ENCODE measurements at regions not wholly inside any gene's neighbourhood (a gene's known extent, or its start where the extent isn't known, plus 50 kb on each side); places are given as distances from the start of the nearest gene placed in this dataset.

DNA sequence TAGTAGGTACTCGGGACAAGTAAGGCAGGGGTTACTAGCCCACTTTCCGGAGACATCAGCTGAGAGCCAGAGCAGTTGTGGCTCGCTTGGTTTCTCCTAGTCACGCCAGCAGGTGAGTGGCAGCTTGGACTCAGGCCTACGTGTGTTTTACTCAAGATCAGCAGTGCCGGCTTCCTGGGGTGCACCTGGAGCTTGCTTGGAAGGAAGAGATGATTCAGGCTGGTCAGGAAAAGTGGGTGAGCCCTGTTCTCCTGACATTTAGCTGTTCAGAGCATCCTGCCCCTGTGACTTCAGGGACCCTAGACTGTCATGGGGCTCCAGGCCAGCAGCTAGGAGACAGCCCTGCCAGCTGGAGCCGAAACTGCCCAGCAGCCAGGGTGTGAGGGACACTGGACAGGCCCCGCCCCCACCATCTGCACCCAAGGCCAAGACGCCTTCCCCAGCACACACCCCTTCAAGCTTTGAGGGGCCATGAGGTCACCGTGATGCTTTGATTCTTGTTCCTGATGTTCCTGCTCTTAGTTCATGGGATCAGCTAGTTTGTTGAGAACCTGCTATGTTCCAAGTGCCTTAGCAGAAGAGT, 238.0 kb upstream of the CIBAR2 start (continued):
- TF ChIP-seq ZNF574 (CRISPR knock-in tag; IDR thresholded peaks at IDR 0.05) (no peak), ZFP41 (CRISPR knock-in tag; IDR thresholded peaks at IDR 0.05; ENCODE audit: borderline replicate concordance) (no peak)

DNA sequence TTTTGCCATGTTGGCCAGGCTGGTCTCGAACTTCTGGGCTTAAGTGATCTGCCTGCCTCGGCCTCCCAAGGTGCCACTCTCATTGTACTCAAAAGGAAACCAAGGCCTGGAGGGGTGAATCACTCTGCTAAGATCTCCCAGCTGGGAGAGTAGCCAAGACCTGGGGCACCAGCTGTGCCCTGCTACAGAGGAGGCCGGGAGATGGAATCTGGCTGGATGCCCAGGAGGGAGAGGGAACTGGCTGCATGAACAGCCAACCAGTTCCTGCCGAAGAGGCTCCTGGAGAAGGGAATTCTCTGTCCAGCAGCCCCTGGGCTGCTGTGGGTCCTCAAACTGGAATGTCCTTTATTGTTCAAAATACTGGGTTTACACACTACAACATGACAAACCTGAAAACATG, 238.7 kb upstream of the CIBAR2 start:
- no peak for FAIRE-seq
- intact Hi-C loops (cut with micrococcal nuclease; ENCODE audit: unreplicated experiment) (no loop called here), in situ Hi-C loops (cut with HindIII; ENCODE audit: extremely low pct_ligation_motif_present, low pct_unique_long_range_greater_than_20kb) (no loop called here)
- BruUV-seq (replicated peaks) = no TSS peak
- CTCF ChIA-PET (ENCODE audit: low intra/inter-chr PET ratio, low total read pairs) = no interaction called here
- Histone ChIP-seq H3K27me3 (ENCODE audit: control insufficient read depth in 1 of 2, insufficient read depth in 2 of 2, low read length in 2 of 2) (no peaks in the 10 kb centered on the region; a peak in 1 of 5 replicates), H3K79me2 (ENCODE audit: insufficient read depth, low read length) (no peaks in the 10 kb centered on the region), H3K27ac (ENCODE audit: extremely low read length, insufficient read depth, low read length) (no peak overlapping the region), H3K4me2 (ENCODE audit: low read depth, low read length) (no peak overlapping the region), H3K4me1 (ENCODE audit: insufficient read depth, low read length) (peaks cover 8% of the 10 kb centered on the region), H3K4me3 (replicated peaks in 1 of 3; ENCODE audit: insufficient read depth in 1 of 3, low read depth in 2 of 3, low read length in 3 of 3) (no peak overlapping the region), H4K20me1 (ENCODE audit: insufficient read depth, low read length) (peaks cover 5% of the 10 kb centered on the region; the same call in 1 of the 2 replicates), H2AFZ (ENCODE audit: low read length) (no peak overlapping the region), H3K9ac (ENCODE audit: insufficient read depth, low read depth, low read length) (no peak overlapping the region), H3K9me3 (ENCODE audit: low read length) (no peaks in the 10 kb centered on the region), H3K36me3 (replicated peaks in 1 of 2; ENCODE audit: control insufficient read depth in 1 of 2, insufficient read depth in 2 of 2, low read length in 2 of 2) (no peaks in the 10 kb centered on the region)
- POLR2A ChIA-PET = no interaction called here
- ATAC-seq = no peak
- DNase-seq (ENCODE audit: low spot score) = no peak
- 44% methylated on average over 4 of the region's 4 CpGs for WGBS (ENCODE audit: low lambda C conversion rate)
- no peak for TF ChIP-seq ZNF382 (CRISPR knock-in tag; IDR thresholded peaks at IDR 0.05; ENCODE audit: borderline replicate concordance)
- TF ChIP-seq ZNF724P (CRISPR knock-in tag; IDR thresholded peaks at IDR 0.05; ENCODE audit: borderline replicate concordance) = no peak
- TF ChIP-seq SMARCC2 (IDR thresholded peaks at IDR 0.05) = no peak
- TF ChIP-seq, protein P1, sequence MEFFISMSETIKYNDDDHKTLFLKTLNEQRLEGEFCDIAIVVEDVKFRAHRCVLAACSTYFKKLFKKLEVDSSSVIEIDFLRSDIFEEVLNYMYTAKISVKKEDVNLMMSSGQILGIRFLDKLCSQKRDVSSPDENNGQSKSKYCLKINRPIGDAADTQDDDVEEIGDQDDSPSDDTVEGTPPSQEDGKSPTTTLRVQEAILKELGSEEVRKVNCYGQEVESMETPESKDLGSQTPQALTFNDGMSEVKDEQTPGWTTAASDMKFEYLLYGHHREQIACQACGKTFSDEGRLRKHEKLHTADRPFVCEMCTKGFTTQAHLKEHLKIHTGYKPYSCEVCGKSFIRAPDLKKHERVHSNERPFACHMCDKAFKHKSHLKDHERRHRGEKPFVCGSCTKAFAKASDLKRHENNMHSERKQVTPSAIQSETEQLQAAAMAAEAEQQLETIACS (CRISPR knock-in tag; IDR thresholded peaks at IDR 0.05) = no peak
- TF ChIP-seq HDAC2 (CRISPR knock-in tag; IDR thresholded peaks at IDR 0.05) = no peak
- no peak for TF ChIP-seq FOXP1 (IDR thresholded peaks at IDR 0.05)
- TF ChIP-seq FOXP1 (CRISPR knock-in tag; IDR thresholded peaks at IDR 0.05) = no peak
- TF ChIP-seq, protein P2, sequence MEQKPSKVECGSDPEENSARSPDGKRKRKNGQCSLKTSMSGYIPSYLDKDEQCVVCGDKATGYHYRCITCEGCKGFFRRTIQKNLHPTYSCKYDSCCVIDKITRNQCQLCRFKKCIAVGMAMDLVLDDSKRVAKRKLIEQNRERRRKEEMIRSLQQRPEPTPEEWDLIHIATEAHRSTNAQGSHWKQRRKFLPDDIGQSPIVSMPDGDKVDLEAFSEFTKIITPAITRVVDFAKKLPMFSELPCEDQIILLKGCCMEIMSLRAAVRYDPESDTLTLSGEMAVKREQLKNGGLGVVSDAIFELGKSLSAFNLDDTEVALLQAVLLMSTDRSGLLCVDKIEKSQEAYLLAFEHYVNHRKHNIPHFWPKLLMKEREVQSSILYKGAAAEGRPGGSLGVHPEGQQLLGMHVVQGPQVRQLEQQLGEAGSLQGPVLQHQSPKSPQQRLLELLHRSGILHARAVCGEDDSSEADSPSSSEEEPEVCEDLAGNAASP (CRISPR knock-in tag; IDR thresholded peaks at IDR 0.05; ENCODE audit: borderline replicate concordance) = no peak
- TF ChIP-seq, protein P3, sequence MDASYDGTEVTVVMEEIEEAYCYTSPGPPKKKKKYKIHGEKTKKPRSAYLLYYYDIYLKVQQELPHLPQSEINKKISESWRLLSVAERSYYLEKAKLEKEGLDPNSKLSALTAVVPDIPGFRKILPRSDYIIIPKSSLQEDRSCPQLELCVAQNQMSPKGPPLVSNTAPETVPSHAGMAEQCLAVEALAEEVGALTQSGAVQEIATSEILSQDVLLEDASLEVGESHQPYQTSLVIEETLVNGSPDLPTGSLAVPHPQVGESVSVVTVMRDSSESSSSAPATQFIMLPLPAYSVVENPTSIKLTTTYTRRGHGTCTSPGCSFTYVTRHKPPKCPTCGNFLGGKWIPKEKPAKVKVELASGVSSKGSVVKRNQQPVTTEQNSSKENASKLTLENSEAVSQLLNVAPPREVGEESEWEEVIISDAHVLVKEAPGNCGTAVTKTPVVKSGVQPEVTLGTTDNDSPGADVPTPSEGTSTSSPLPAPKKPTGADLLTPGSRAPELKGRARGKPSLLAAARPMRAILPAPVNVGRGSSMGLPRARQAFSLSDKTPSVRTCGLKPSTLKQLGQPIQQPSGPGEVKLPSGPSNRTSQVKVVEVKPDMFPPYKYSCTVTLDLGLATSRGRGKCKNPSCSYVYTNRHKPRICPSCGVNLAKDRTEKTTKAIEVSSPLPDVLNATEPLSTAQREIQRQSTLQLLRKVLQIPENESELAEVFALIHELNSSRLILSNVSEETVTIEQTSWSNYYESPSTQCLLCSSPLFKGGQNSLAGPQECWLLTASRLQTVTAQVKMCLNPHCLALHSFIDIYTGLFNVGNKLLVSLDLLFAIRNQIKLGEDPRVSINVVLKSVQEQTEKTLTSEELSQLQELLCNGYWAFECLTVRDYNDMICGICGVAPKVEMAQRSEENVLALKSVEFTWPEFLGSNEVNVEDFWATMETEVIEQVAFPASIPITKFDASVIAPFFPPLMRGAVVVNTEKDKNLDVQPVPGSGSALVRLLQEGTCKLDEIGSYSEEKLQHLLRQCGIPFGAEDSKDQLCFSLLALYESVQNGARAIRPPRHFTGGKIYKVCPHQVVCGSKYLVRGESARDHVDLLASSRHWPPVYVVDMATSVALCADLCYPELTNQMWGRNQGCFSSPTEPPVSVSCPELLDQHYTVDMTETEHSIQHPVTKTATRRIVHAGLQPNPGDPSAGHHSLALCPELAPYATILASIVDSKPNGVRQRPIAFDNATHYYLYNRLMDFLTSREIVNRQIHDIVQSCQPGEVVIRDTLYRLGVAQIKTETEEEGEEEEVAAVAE (CRISPR knock-in tag; IDR thresholded peaks at IDR 0.05; ENCODE audit: borderline replicate concordance) = no peak
- TF ChIP-seq, protein P4, sequence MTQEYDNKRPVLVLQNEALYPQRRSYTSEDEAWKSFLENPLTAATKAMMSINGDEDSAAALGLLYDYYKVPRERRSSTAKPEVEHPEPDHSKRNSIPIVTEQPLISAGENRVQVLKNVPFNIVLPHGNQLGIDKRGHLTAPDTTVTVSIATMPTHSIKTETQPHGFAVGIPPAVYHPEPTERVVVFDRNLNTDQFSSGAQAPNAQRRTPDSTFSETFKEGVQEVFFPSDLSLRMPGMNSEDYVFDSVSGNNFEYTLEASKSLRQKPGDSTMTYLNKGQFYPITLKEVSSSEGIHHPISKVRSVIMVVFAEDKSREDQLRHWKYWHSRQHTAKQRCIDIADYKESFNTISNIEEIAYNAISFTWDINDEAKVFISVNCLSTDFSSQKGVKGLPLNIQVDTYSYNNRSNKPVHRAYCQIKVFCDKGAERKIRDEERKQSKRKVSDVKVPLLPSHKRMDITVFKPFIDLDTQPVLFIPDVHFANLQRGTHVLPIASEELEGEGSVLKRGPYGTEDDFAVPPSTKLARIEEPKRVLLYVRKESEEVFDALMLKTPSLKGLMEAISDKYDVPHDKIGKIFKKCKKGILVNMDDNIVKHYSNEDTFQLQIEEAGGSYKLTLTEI (CRISPR knock-in tag; conservative IDR thresholded peaks at IDR 0.05) = no peak
